Left renal cortex interstitium (tissue), 4 donors: ENCODE measurements at regions not wholly inside any gene's neighbourhood (a gene's known extent, or its start where the extent isn't known, plus 50 kb on each side); places are given as distances from the start of the nearest gene placed in this dataset.
"Not testable (repeated sequence)": the region's sequence is repeated elsewhere in the genome, so short reads cannot be mapped to it uniquely, and the experiment has no call there.

Experiments used
- DNase-seq, 4 donors: peaks; one replicate each; pipeline ENCODE4 v3.0.0-alpha.2; 2013; ENCODE audit warnings: low read depth in 4 of 4, low spot score in 2 of 4, missing footprints in 1 of 4

DNA sequence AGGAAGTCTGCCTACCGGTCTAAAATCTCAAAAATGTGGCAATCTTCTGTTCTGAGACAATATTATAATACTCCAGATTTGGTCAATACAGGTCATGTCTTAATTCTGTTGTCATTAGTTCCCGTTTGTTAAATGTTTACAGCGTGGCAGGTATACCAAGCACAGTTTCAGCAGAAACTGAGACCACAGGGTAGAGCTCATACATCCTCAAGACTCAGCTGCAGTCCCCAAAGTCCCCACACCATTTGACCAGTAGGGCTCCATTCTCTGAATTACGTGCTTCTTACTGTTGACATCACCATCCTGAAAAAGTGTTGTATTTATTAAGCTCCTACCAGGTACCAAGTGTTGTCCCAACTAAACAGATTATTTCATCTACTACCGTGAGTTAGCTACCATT, 157.1 kb downstream of the MC4R start:
- DNase-seq = no peak

DNA sequence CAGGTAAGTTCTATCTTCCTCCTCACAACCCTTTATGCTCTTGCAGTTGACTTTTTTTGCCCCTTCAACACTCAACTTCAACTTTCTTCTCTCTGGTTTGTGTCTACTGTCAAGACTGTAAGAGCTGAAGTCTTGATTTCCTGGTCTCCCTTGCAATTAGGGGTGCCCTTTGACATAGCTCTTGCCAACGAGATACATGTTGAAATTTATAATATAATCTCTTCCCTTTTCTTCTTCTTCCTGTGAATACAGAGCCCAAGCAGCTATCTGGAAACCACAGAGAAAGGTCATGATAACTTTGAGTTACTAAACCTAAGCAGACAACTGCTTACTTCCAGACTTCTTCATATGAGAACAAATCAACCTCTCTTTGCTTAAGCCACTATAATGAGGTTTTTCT, 163.5 kb downstream of the MC4R start:
- DNase-seq = no peak

DNA sequence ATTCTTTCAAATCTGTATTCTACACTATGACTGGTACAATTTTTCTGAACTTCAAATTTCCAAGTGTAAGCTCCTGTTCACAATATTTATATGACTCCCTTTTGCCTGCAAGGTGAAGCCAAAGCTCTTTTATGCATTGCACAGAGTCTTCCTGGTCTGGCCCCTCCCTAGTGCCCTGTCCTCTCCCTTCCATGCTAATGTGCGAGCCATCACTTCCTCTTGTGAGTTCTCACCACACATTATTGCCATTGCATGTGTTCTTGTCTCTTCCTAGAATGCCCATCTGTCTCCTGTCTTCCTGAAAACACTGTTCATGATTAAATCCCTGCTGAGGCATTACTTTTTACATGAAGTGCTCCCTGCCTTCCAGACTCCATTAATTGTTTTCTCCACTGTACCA, 169.9 kb downstream of the MC4R start:
- DNase-seq = no peak

- DNase-seq = no peak
Observed at GRCh38 chr18:60200558-60200957, 172.0 kb downstream of the MC4R start.

DNA sequence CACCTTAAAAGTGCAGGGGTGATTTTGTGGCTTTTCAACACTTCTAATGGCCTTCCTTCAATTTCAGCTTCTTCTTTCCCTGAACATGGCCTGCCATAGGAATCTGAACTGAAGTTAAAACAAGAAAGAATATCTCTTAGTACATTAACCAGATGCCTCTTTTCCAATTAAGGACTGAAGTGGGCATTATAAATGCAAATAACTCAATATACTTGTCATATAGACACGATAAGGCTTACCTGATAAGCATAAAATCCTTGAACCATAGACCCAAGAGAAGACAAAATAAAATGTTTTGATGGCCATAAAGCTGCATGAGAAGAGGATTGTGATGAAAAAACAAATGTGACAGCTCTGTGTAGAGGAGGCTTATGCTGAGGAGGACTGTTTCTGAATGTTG, 173.1 kb downstream of the MC4R start:
- DNase-seq = no peak

DNA sequence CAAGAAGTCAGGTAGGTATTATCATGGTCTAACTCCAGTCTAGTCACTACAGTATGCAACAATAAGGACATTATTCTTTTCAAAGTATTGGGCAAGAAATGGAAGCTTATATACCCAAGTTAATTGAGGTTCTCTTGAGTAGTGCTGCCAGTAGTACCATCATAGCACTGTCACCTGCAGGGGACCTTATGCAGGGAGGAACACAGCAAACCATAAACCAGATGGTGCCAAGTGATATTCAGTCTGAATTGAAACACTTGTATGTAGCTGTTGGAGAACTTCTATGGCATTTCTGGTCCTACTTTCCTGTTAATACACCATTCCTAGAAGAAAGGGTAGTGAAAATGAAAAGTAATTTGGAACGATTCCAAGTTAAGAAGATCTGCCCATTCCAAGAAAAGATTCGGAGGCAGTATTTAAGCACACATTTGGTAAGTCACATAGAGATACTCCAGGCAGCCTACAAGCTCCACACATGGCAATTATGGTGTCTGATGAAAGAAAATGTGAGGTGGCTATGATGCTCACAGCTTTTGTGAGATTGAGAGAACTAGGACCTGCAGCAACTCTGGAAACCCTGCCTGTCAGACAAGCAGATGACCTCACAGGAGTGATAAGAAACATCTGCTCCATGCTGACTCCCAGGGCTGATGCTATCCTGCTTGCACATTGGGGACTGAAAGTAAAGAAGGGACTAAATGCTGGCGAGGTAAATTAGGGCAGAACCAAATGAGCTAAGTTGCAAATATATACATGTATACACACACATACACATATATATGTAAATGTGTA, 174.7 kb downstream of the MC4R start:
- DNase-seq = peak; percentile 5 to 23 (median 14)

DNA sequence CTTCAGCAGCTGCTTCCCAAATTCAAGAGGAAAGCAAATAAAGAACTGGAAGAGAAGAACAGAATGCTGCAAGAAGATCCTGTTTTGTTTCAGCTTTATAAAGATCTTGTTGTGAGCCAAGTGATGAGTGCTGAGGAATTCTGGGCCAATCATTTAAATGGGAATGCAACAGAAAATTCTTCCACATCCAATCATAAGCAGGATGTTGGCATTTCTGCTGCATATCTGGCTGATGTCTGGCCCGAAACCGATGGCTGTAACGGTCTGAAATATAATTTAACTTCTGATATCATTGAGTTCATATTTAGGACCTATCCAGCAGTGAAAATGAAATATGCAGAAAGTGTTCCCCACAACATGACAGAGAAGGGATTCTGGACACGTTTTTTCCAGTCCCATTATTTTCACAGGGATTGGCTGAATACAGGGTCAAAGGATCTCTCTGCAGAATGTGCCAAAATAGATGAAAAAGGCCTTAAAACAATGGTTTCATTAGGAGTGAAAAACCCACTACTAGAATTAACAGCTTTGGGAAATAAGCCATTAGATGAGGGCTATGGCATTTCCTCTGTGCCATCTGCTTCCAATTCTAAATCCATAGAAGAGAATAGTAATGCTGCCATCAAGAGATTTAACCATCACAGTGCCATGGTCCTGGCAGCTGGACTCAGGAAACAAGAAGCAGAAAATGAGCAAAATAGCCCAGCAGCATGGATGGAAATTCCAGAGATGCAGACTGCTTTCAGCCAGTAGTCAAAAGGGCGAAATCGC, 175.6 kb downstream of the MC4R start:
- DNase-seq = no peak

DNA sequence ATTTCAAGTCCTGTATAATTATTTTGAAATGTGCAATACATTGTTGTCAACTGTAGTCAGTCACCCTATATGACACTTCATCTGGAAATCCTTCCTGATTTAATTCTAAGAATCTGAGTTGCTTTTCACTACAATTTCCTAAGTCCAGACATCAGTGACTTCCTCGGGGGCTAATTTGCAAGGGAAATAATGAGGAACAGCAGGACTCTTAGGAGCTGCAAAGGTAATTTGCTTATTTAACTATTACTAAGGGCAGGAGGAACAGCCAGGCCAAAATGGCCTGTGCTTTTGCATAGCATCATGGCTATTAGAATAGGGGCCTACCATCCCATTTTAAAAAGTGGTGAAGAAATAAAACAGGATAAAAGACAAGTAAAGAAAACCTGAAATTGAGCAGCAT, 178.8 kb downstream of the MC4R start:
- no peak for DNase-seq

- DNase-seq = no peak
Observed at GRCh38 chr18:60191926-60192325, 180.6 kb downstream of the MC4R start.

- DNase-seq = no peak
Observed at GRCh38 chr18:60189856-60190255, 182.7 kb downstream of the MC4R start.

DNA sequence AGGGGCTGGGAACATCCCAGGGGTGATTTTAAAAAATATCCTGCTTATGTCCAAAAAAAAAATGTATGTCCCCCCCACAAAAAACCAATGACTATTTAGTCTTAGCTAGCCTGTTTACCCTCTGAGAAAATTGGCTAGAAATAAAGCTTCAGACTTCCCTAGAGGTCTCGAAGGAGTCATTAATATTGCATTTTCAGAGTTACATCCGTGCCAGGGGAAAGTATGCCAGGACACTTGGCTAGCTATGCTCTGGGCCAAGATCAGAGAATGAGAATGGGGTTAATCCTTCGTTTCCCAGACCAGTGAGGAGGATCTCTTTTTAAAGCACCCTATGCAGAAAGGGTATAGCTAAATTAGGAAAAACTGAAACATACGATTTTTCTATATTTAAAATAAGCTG, 183.6 kb downstream of the MC4R start:
- DNase-seq = no peak

DNA sequence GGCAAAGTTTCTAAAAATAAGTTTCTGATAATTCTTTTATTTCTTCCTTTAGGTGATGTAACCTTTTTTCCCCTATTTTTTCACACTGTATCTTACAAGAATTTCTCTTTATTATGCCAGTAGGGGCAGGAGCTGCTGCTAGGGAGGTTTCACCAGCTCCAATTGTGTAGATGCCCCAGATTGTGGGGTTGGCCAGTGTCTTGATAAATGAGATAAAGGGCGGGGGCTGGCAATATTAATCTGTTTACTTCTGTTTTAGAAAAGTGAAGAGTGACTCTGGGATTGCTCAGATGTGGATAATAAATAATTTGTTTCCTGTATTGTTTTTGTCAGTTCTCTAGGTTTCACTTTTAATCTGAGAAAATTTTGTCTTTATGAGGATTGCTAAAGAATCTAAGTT, 190.4 kb downstream of the MC4R start:
- no peak for DNase-seq

DNA sequence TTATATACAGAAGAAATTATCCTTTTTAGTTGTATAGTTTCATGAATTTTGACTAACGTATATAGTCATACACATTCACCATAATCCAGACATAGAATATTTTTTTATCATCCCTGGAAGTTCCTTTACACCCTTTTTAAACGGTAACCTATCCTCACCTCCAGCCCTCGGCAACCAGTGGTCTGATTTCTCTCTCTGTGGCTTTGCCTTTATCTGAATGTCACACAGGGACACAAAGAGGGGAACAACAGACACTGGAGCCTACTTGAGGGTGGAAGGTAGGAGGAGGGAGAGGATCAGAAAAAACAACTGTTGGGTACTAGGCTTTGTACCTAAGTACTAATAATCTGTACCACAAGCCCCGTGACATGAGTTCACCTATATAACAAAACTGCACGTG, 191.9 kb downstream of the MC4R start:
- no peak for DNase-seq

DNA sequence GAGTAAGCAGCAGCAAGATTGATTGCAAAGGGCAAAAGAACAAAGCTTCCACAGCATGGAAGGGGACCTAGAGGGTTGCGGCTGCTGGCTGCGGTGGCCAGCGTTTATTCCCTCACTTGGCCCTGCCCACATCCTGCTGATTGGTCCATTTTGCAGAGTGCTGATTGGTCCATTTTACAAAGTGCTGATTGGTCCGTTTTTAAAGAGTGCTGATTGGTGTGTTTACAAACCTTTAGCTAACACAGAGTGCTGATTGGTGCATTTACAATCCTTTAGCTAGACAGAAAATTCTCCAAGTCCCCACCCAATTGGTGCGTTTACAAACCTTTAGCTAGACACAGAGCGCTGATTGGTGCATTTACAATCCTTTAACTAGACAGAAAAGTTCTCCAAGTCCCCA, 194.4 kb downstream of the MC4R start:
- DNase-seq = not testable (repeated sequence)

GRCh38 chr18:60176259-60176658, 196.3 kb downstream of the MC4R start:
- DNase-seq = no peak

DNA sequence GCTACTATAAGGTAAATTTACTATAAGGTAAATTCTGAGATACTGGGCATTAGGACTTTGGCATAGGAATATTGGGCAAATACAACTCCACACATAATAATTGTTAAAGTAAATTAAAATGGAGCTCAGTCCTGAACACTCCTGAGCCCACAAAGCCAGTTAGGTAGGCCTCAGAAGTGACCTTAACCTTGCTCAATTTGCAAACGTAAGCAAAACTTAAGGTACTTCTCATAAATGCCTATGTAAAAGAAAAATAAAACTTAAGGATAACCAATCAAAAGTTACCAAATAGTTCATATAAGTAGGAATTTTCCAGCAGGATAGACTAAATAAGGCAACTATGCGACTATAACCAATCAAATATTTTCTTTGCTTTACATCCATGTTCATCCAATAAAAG, 197.7 kb downstream of the MC4R start:
- no peak for DNase-seq

DNA sequence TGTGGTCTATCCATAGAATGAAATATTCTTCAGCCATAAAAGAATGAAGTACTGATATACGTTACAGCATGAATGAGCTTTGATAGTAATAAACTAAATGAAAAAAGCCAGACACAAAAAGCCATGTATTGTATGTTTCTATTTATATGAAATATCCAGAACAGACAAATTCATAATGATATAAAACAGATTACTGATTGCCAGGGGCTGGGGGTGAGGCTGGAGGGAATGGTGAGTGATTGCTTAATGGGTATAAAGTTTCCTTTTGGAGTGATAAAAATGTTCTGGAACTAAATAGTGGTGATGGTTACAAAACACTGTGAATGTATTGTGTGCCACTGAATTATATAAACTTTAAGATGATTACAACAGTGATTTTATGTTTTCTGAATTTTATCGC, 200.5 kb downstream of the MC4R start:
- DNase-seq = no peak

DNA sequence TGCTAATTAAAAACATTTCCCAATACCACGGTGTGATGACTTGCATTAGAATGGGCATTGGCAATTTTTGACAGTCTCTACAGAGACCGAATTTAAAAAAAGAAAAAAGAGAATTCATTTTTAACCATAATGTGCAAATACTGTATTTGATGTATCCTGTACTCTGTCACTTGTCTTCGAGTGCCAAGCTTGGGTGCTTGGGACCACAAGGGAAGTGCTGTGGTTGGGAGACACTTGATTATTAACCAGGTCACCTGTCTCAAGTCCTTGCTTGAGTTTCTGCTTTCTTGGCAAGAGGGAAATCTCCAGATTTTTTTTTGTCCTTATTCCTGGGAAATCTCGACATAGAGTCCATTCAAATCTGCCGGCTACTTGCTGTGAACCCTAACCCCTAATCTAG, 209.0 kb downstream of the MC4R start:
- DNase-seq = no peak

- no peak for DNase-seq
Observed at GRCh38 chr18:60162388-60162787, 210.2 kb downstream of the MC4R start.

- no peak for DNase-seq
Observed at GRCh38 chr18:60157810-60158209, 214.8 kb downstream of the MC4R start.

DNA sequence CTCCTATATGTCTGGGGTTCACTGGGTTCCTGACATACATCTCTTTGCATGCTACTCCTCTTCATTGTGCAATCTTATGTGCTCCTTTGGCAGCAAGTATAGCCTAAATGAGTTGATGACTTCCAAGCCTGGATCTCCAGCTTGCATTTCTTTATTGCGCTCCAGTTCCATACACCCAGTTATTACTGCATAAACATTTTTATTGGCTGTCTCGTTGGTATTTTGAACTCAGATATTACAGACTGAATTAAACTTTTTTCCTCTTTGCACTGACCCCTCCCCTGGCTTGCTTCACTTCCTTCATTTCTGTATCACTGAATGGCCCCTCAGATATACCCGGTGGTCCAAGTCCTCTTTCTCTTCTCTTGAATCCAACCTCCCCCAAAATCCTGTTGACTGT, 219.2 kb downstream of the MC4R start:
- DNase-seq = no peak

DNA sequence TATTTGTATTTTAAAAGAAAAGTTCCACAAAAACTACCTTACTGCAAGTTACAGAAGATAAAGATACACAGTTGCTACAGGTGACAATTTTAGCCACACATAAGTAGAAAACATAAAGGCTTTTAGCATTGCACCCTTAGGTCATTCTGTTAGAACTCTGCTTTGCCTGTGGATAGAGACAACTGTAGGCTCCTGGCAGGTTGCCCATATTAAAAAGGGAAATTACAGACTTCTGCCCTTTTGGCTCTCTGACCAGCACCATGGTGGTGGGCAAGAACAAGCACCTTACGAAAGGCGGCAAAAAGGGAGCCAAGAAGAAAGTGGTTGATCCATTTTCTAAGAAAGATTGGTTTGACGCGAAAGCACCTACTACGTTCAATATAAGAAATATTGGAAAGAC, 223.3 kb downstream of the MC4R start:
- no peak for DNase-seq
